IMR-90 (cell line): ENCODE measurements at regions not wholly inside any gene's neighbourhood (a gene's known extent, or its start where the extent isn't known, plus 50 kb on each side); places are given as distances from the start of the nearest gene placed in this dataset.

Experiments used
- ATAC-seq: fragments of 200-7000 bp; cut with Tn5 transposase; 2 replicates; pipeline ENCODE4 v1.9.1; 2020; ENCODE audit warnings: low read depth, mild to moderate bottlenecking, moderate library complexity
- BruUV-seq: library from RNA; stranded (reverse); fragments of 400-500 nt; replicated peaks from 2 replicates; lab custom pipeline; 2021; lab: Mats Ljungman, UMichigan
- CTCF ChIA-PET: fragments of 300-600 bp; formaldehyde crosslinking; extraction: SDS; loops from one replicate; lab custom pipeline; 2021; ENCODE audit warnings: antibody characterized with exemption; lab: Yijun Ruan, JAX
- POLR2A ChIA-PET: fragments of 300-600 bp; sonication (Branson Sonifier 250); formaldehyde crosslinking; loops from one replicate; lab custom pipeline; 2022; ENCODE audit warnings: antibody characterized with exemption; ENCODE audit not compliant: unreplicated experiment; lab: Charles Lee
- DNase-seq: peaks from one replicate; pipeline ENCODE4 v3.0.0; 2013
- H2AFZ ChIP-seq: replicated peaks from 2 replicates; pipeline ENCODE3; 2013; ENCODE audit warnings: low read length, mild to moderate bottlenecking; ENCODE audit not compliant: poor library complexity
- H2AK5ac ChIP-seq: 2 replicates; pipeline ENCODE4 v1.6.1; 2013; ENCODE audit warnings: low read depth, low read length, inconsistent platforms
- H2AK9ac ChIP-seq: replicated peaks from 2 replicates; pipeline ENCODE3; 2013; ENCODE audit warnings: mild to moderate bottlenecking, low read depth, low read length, moderate library complexity; ENCODE audit not compliant: poor library complexity
- H2BK120ac ChIP-seq: 2 replicates; pipeline ENCODE4 v1.6.1; 2013; ENCODE audit warnings: low read depth, low read length, inconsistent platforms
- H2BK15ac ChIP-seq: 3 replicates; pipeline ENCODE4 v1.6.1; 2013; ENCODE audit warnings: low read depth, low read length, inconsistent platforms
- H2BK20ac ChIP-seq: 2 replicates; pipeline ENCODE4 v1.6.1; 2013; ENCODE audit warnings: low read depth, mild to moderate bottlenecking, inconsistent platforms, low read length, moderate library complexity
- H2BK5ac ChIP-seq: 2 replicates; pipeline ENCODE4 v1.6.1; 2013; ENCODE audit warnings: mild to moderate bottlenecking, low read depth, low read length, inconsistent platforms; ENCODE audit not compliant: poor library complexity, severe bottlenecking
- H3K14ac ChIP-seq: replicated peaks from 2 replicates; pipeline ENCODE4 v1.6.1; 2013; ENCODE audit warnings: low read depth, low read length, inconsistent platforms
- H3K18ac ChIP-seq: 2 replicates; pipeline ENCODE4 v1.6.1; 2013; ENCODE audit warnings: low read depth, low read length, control low read depth
- H3K23ac ChIP-seq: 2 replicates; pipeline ENCODE4 v1.6.1; 2013; ENCODE audit warnings: low read depth, low read length, inconsistent platforms
- H3K27ac ChIP-seq: 2 replicates; pipeline ENCODE4 v1.5.1; 2013; ENCODE audit warnings: mild to moderate bottlenecking, control low read depth, low read length; ENCODE audit not compliant: insufficient read depth
- H3K27me3 ChIP-seq: 2 replicates; pipeline ENCODE4 v1.6.1; 2013; ENCODE audit warnings: low read length; ENCODE audit not compliant: control insufficient read depth, insufficient read depth
- H3K36me3 ChIP-seq: 2 replicates; pipeline ENCODE4 v1.6.1; 2013; ENCODE audit warnings: low read length, mixed read lengths; ENCODE audit not compliant: control insufficient read depth, insufficient read depth
- H3K4ac ChIP-seq: 2 replicates; pipeline ENCODE4 v1.6.1; 2013; ENCODE audit warnings: low read depth, low read length, inconsistent platforms
- H3K4me1 ChIP-seq: 2 replicates; pipeline ENCODE4 v1.6.1; 2013; ENCODE audit warnings: low read length, mixed read lengths; ENCODE audit not compliant: control insufficient read depth, insufficient read depth
- H3K4me2 ChIP-seq: 2 replicates; pipeline ENCODE4 v1.6.1; 2013; ENCODE audit warnings: low read depth, mild to moderate bottlenecking, control low read depth, low read length, moderate library complexity
- H3K4me3 ChIP-seq: 2 replicates; pipeline ENCODE4 v1.5.1; 2013; ENCODE audit warnings: low read depth, mild to moderate bottlenecking, control low read depth, low read length, moderate library complexity; ENCODE audit not compliant: insufficient read depth
- H3K56ac ChIP-seq: 2 replicates; pipeline ENCODE4 v1.6.1; 2013; ENCODE audit warnings: low read length, inconsistent platforms; ENCODE audit not compliant: insufficient read depth; ENCODE audit errors: extremely low read depth
- H3K79me1 ChIP-seq, 2 experiments: 2 replicates each; pipeline ENCODE4 v1.6.1; 2013; ENCODE audit warnings: low read length in 2 of 2, inconsistent platforms in 1 of 2, low read depth in 1 of 2
- H3K9ac ChIP-seq: 2 replicates; pipeline ENCODE4 v1.6.1; 2013; ENCODE audit warnings: low read depth, low read length, control low read depth
- H3K9me1 ChIP-seq: 2 replicates; pipeline ENCODE4 v1.6.1; 2013; ENCODE audit warnings: low read length, inconsistent platforms; ENCODE audit not compliant: insufficient read depth
- H3K9me3 ChIP-seq: 2 replicates; pipeline ENCODE4 v1.6.1; 2013; ENCODE audit warnings: low read length; ENCODE audit not compliant: control insufficient read depth, insufficient read depth
- H4K20me1 ChIP-seq: 2 replicates; pipeline ENCODE4 v1.6.1; 2013; ENCODE audit warnings: low read length, inconsistent platforms; ENCODE audit not compliant: insufficient read depth
- H4K5ac ChIP-seq: 2 replicates; pipeline ENCODE4 v1.6.1; 2013; ENCODE audit warnings: mild to moderate bottlenecking, low read depth, low read length, control low read depth
- H4K8ac ChIP-seq, 2 experiments: 2 replicates each; pipeline ENCODE4 v1.6.1; 2013; ENCODE audit warnings: low read depth in 2 of 2, low read length in 2 of 2, control low read depth in 1 of 2, inconsistent platforms in 1 of 2
- H4K91ac ChIP-seq: 2 replicates; pipeline ENCODE4 v1.6.1; 2013; ENCODE audit warnings: low read depth, low read length, inconsistent platforms; ENCODE audit not compliant: insufficient read depth
- BHLHE40 ChIP-seq: fragments of 150-350 bp; IDR thresholded peaks from 2 replicates; pipeline ENCODE4 v1.6.1; 2016; ENCODE audit warnings: mild to moderate bottlenecking, low read depth, low read length
- CEBPB ChIP-seq: IDR thresholded peaks from 2 replicates; pipeline ENCODE4 v1.6.1; 2012; ENCODE audit warnings: low read depth, low read length, improper control_type of control experiment
- CHD1 ChIP-seq: IDR thresholded peaks from 2 replicates; pipeline ENCODE4 v1.6.1; 2012; ENCODE audit warnings: low read depth, low read length, improper control_type of control experiment
- FOS ChIP-seq: fragments of 150-350 bp; IDR thresholded peaks from 2 replicates; pipeline ENCODE4 v1.6.1; 2016; ENCODE audit warnings: low read depth, low read length
- MAFK ChIP-seq: IDR thresholded peaks from 2 replicates; pipeline ENCODE4 v1.6.1; 2012; ENCODE audit warnings: low read depth, low read length, improper control_type of control experiment
- MAZ ChIP-seq: IDR thresholded peaks from 2 replicates; pipeline ENCODE4 v1.6.1; 2012; ENCODE audit warnings: low read depth, mild to moderate bottlenecking, low read length, improper control_type of control experiment, moderate library complexity, borderline replicate concordance
- MXI1 ChIP-seq: IDR thresholded peaks from 2 replicates; pipeline ENCODE4 v1.6.1; 2012; ENCODE audit warnings: low read depth, mild to moderate bottlenecking, low read length, moderate library complexity, borderline replicate concordance
- NFE2L2 ChIP-seq: fragments of 150-350 bp; IDR thresholded peaks from 2 replicates; pipeline ENCODE4 v1.6.1; 2016; ENCODE audit warnings: low read depth, mild to moderate bottlenecking, low read length
- POLR2A ChIP-seq: IDR thresholded peaks from 2 replicates; pipeline ENCODE4 v1.6.1; 2012; ENCODE audit warnings: mild to moderate bottlenecking, low read depth, low read length
- RAD21 ChIP-seq: IDR thresholded peaks from 2 replicates; pipeline ENCODE4 v1.6.1; 2012; ENCODE audit warnings: low read length, improper control_type of control experiment
- RCOR1 ChIP-seq: IDR thresholded peaks from 2 replicates; pipeline ENCODE4 v1.6.1; 2012; ENCODE audit warnings: mild to moderate bottlenecking, low read length, improper control_type of control experiment; ENCODE audit not compliant: insufficient replicate concordance
- RFX5 ChIP-seq: IDR thresholded peaks from 2 replicates; pipeline ENCODE4 v1.8.0; 2012; ENCODE audit warnings: low read depth, mild to moderate bottlenecking, low read length, moderate library complexity
- SMC3 ChIP-seq: fragments of 150-350 bp; IDR thresholded peaks from 2 replicates; pipeline ENCODE4 v1.6.1; 2016; ENCODE audit warnings: low read depth, mild to moderate bottlenecking, antibody characterized with exemption, low read length, moderate library complexity
- WGBS, 2 experiments: methylation state at CpG; one replicate each; pipeline versions ENCODE4 v1.1.5 to v1.1.7; 2013; ENCODE audit warnings: missing lambda C conversion rate in 2 of 2; ENCODE audit not compliant: insufficient read length in 1 of 2; ENCODE audit errors: extremely low coverage in 2 of 2; 5-methylcytosine and 5-hydroxymethylcytosine counted together
- dilution Hi-C: fragments of 300-500 bp; cut with HindIII; formaldehyde crosslinking; loops from one replicate; pipeline ENCODE4 v1.14.3; 2018; ENCODE audit warnings: low sequenced_read_pairs; ENCODE audit not compliant: unreplicated experiment
- in situ Hi-C: fragments of 300-500 bp; cut with MboI; formaldehyde crosslinking; loops from 3 replicates; pipeline ENCODE4 v1.14.3; 2019; ENCODE audit warnings: low sequenced_read_pairs, inconsistent platforms, mixed read lengths
- intact Hi-C: fragments of 100-400 bp; cut with micrococcal nuclease; formaldehyde crosslinking; loops from 2 replicates; pipeline ENCODE4 v1.10.0; 2022
- TF ChIP-seq, protein P1 (sequence below): fragments of 150-350 bp; IDR thresholded peaks from 2 replicates; pipeline ENCODE4 v1.6.1; 2016; ENCODE audit warnings: low read depth, mild to moderate bottlenecking, low read length, moderate library complexity, borderline replicate concordance
- TF ChIP-seq, protein P2 (sequence below): fragments of 150-350 bp; IDR thresholded peaks from 2 replicates; pipeline ENCODE4 v1.6.1; 2017; ENCODE audit warnings: mild to moderate bottlenecking, antibody characterized with exemption, low read length, low read depth
- TF ChIP-seq, protein P3 (sequence below): conservative IDR thresholded peaks from 2 replicates; pipeline ENCODE4 v1.5.1; 2012; ENCODE audit warnings: mild to moderate bottlenecking, low read depth, low read length, improper control_type of control experiment

DNA sequence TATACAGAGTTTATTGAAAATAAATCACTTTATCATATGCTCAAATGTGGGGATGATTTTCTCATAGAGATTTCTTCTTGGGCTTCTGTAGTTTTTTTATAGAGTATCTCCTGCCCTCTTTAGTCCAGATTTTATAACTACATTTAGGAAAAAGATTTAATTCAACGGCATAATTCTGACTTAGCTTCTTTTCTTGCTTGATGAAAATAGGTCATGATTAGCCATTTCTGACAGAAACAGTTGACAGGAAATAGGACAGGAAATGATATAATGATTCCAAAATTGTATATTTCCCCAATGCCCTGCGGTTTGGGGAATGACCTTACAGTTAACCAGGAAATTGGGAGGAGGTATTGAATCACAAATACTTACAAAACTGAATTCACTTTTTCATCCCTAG lies 1531.9 kb upstream of the ACVR2A start:
- Histone ChIP-seq H3K9me1 (no peaks in the 10 kb centered on the region), H2BK120ac (peak overlapping the region; percentile 21; the same call in 1 of the 2 replicates), H2BK15ac (no peak overlapping the region), H2BK5ac (no peak overlapping the region), H3K56ac (no peak overlapping the region), H2BK20ac (no peak overlapping the region), H3K27me3 (no peaks in the 10 kb centered on the region), H3K9ac (no peak overlapping the region), H4K20me1 (no peaks in the 10 kb centered on the region), H3K4me3 (no peak overlapping the region), H4K5ac (no peak overlapping the region), H2AK5ac (no peak overlapping the region), H3K4ac (no peak overlapping the region), H4K8ac (peak overlapping the region in 1 of 2 experiments; percentile 46; a peak in 1 of 4 replicates), H2AK9ac (no peak overlapping the region), H3K23ac (no peak overlapping the region), H3K4me2 (no peak overlapping the region; the same call in 1 of the 2 replicates), H3K14ac (no peak overlapping the region), H3K79me1 (no peaks in the 10 kb centered on the region), H3K4me1 (peaks cover 4% of the 10 kb centered on the region), H3K9me3 (no peaks in the 10 kb centered on the region), H4K91ac (no peak overlapping the region), H3K18ac (no peak overlapping the region), H2AFZ (no peak overlapping the region), H3K27ac (no peak overlapping the region; the same call in 1 of the 2 replicates), H3K36me3 (no peaks in the 10 kb centered on the region)
- ATAC-seq (peak; percentile 65; the same call in 1 of the 2 replicates), DNase-seq (peak; percentile 48)
- CTCF ChIA-PET = interaction anchor here (0.7 kb wide), 1 partner anchor 197 kb away, joined by 3 read pairs; no protein-coding TSS in a partner anchor
- TF ChIP-seq FOS (no peak), CEBPB (no peak), MXI1 (no peak), MAFK (no peak), RCOR1 (no peak), MAZ (no peak), POLR2A (no peak), RAD21 (peak; percentile 53), NFE2L2 (no peak), SMC3 (peak; percentile 44), RFX5 (no peak), CHD1 (no peak), BHLHE40 (no peak)
- TF ChIP-seq, protein P1, sequence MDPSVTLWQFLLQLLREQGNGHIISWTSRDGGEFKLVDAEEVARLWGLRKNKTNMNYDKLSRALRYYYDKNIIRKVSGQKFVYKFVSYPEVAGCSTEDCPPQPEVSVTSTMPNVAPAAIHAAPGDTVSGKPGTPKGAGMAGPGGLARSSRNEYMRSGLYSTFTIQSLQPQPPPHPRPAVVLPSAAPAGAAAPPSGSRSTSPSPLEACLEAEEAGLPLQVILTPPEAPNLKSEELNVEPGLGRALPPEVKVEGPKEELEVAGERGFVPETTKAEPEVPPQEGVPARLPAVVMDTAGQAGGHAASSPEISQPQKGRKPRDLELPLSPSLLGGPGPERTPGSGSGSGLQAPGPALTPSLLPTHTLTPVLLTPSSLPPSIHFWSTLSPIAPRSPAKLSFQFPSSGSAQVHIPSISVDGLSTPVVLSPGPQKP = no peak
- TF ChIP-seq, protein P2, sequence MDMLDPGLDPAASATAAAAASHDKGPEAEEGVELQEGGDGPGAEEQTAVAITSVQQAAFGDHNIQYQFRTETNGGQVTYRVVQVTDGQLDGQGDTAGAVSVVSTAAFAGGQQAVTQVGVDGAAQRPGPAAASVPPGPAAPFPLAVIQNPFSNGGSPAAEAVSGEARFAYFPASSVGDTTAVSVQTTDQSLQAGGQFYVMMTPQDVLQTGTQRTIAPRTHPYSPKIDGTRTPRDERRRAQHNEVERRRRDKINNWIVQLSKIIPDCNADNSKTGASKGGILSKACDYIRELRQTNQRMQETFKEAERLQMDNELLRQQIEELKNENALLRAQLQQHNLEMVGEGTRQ = no peak
- TF ChIP-seq, protein P3, sequence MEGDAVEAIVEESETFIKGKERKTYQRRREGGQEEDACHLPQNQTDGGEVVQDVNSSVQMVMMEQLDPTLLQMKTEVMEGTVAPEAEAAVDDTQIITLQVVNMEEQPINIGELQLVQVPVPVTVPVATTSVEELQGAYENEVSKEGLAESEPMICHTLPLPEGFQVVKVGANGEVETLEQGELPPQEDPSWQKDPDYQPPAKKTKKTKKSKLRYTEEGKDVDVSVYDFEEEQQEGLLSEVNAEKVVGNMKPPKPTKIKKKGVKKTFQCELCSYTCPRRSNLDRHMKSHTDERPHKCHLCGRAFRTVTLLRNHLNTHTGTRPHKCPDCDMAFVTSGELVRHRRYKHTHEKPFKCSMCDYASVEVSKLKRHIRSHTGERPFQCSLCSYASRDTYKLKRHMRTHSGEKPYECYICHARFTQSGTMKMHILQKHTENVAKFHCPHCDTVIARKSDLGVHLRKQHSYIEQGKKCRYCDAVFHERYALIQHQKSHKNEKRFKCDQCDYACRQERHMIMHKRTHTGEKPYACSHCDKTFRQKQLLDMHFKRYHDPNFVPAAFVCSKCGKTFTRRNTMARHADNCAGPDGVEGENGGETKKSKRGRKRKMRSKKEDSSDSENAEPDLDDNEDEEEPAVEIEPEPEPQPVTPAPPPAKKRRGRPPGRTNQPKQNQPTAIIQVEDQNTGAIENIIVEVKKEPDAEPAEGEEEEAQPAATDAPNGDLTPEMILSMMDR = peak; percentile 50
- in situ Hi-C loops (loop anchor here (25.0 kb wide), 1 partner anchor 1801 kb away; the partner anchor contains the start of gene ZEB2), dilution Hi-C loops (no loop called here), intact Hi-C loops (loop anchor here (2.0 to 10.0 kb wide), 5 partner anchors 308 to 1796 kb away; no protein-coding TSS in a partner anchor)
- no CpG with 5 or more reads among the region's 2 CpGs for WGBS, 2 experiments
- POLR2A ChIA-PET = no interaction called here
- no TSS peak for BruUV-seq
